PC-3 (cell line): ENCODE measurements at regions not wholly inside any gene's neighbourhood (a gene's known extent, or its start where the extent isn't known, plus 50 kb on each side); places are given as distances from the start of the nearest gene placed in this dataset.

ENCODE experiments used
- ATAC-seq: fragments of 200-7000 bp; cut with Tn5 transposase; 2 replicates; pipeline ENCODE4 v1.9.1; 2020; ENCODE audit warnings: mild to moderate bottlenecking, moderate library complexity
- BruUV-seq: library from RNA; stranded (reverse); fragments of 400-500 nt; replicated peaks from 2 replicates; lab custom pipeline; 2021; lab: Mats Ljungman, UMichigan
- CTCF ChIA-PET: fragments of 300-600 bp; sonication (Branson Sonifier 250); formaldehyde crosslinking; loops from one replicate; lab custom pipeline; 2022; ENCODE audit warnings: antibody characterized with exemption; lab: Charles Lee
- POLR2A ChIA-PET: fragments of 300-600 bp; sonication (Branson Sonifier 250); formaldehyde crosslinking; loops from one replicate; lab custom pipeline; 2022; ENCODE audit warnings: antibody characterized with exemption; ENCODE audit not compliant: unreplicated experiment; lab: Charles Lee
- DNase-seq: peaks from one replicate; pipeline ENCODE4 v3.0.0-alpha.2; 2015
- H2AFZ ChIP-seq: fragments of 300-600 bp; sonication (generic); 2 replicates; pipeline ENCODE4 v1.6.0; 2016; ENCODE audit warnings: antibody characterized with exemption, low read length
- H3F3A ChIP-seq: fragments of 300-600 bp; sonication (generic); one replicate; pipeline ENCODE4 v1.6.0; 2017; ENCODE audit warnings: antibody characterized with exemption, low read length, control low read depth, mild to moderate bottlenecking; ENCODE audit not compliant: unreplicated experiment
- H3K27ac ChIP-seq: fragments of 300-600 bp; sonication (generic); 2 replicates; pipeline ENCODE4 v1.5.1; 2016; ENCODE audit warnings: mild to moderate bottlenecking, low read length
- H3K27me3 ChIP-seq: fragments of 300-600 bp; sonication (generic); 2 replicates; pipeline ENCODE4 v1.6.1; 2016; ENCODE audit warnings: low read length, mixed read lengths
- H3K36me3 ChIP-seq: fragments of 300-600 bp; sonication (generic); 2 replicates; pipeline ENCODE4 v1.6.1; 2016; ENCODE audit warnings: low read depth, mixed run types, low read length, mixed read lengths
- H3K4me1 ChIP-seq: fragments of 300-600 bp; sonication (generic); 2 replicates; pipeline ENCODE4 v1.5.1; 2016; ENCODE audit warnings: low read length; ENCODE audit not compliant: insufficient read depth
- H3K4me2 ChIP-seq: fragments of 300-600 bp; sonication (generic); 2 replicates; pipeline ENCODE4 v1.6.0; 2016; ENCODE audit warnings: low read length
- H3K4me3 ChIP-seq: fragments of 300-600 bp; sonication (generic); 2 replicates; pipeline ENCODE4 v1.5.1; 2016; ENCODE audit warnings: mild to moderate bottlenecking, low read length, mixed read lengths
- H3K79me2 ChIP-seq: fragments of 300-600 bp; sonication (generic); 2 replicates; pipeline ENCODE4 v1.6.1; 2017; ENCODE audit warnings: low read length, mixed read lengths
- H3K9ac ChIP-seq: fragments of 300-600 bp; sonication (generic); 2 replicates; pipeline ENCODE4 v1.6.0; 2016; ENCODE audit warnings: mild to moderate bottlenecking, low read length
- H3K9me2 ChIP-seq: fragments of 300-600 bp; sonication (generic); replicated peaks from 2 replicates; pipeline ENCODE4 v1.6.1; 2016; ENCODE audit warnings: mixed run types, low read length, mixed read lengths
- H3K9me3 ChIP-seq: fragments of 300-600 bp; sonication (generic); 2 replicates; pipeline ENCODE4 v1.6.1; 2016; ENCODE audit warnings: low read length, mixed read lengths
- H4K20me1 ChIP-seq: fragments of 300-600 bp; sonication (generic); 2 replicates; pipeline ENCODE4 v1.6.1; 2016; ENCODE audit warnings: low read length, mixed read lengths
- EZH2 ChIP-seq: fragments of 300-600 bp; sonication (generic); IDR thresholded peaks from one replicate; pipeline ENCODE4 v1.6.1; 2017; ENCODE audit warnings: antibody characterized with exemption, mild to moderate bottlenecking, low read length; ENCODE audit not compliant: unreplicated experiment
- EZH2phosphoT487 ChIP-seq: fragments of 300-600 bp; sonication (generic); IDR thresholded peaks from 2 replicates; pipeline ENCODE4 v1.6.1; 2018; ENCODE audit warnings: mild to moderate bottlenecking, antibody characterized with exemption, low read length, borderline replicate concordance
- intact Hi-C: fragments of 100-400 bp; cut with micrococcal nuclease; formaldehyde crosslinking; loops from 2 replicates; pipeline ENCODE4 v1.9.0; 2023
- TF ChIP-seq, protein P1 (sequence below): fragments of 300-600 bp; sonication (generic); conservative IDR thresholded peaks from 2 replicates; pipeline ENCODE4 v1.5.1; 2017; ENCODE audit warnings: antibody characterized with exemption, low read depth, mild to moderate bottlenecking, low read length

DNA sequence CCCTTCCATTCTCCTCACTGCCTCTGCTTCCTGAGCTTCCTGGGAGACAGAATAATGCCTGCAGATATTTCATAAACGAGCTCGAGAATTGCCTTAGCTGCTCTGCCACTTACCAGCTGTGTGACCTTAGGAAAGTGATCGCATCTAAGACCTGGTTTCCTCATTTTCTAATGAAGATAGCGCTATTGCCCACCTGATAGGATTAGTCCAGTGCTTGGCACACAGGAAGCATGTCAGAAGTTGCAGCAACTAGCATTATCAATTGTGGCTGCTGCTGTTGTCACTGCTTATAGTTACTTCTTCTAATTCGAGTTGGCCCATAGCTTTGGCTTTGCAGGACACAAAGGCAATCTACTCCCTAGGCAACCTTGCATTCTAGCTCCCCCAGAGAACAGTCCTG lies 305.5 kb upstream of the SGK1 start:
- H3K79me2 ChIP-seq, result no peaks in the 10 kb centered on the region
- H3K9me3 ChIP-seq, result no peaks in the 10 kb centered on the region
- no peak overlapping the region for H3K9ac ChIP-seq
- H3K4me3 ChIP-seq, result no peak overlapping the region
- ChIA-PET POLR2A (interaction anchor here (0.6 kb wide), 1 partner anchor 553 kb away, joined by 3 read pairs; no protein-coding TSS in a partner anchor), CTCF (no interaction called here)
- H3K27ac ChIP-seq, result no peak overlapping the region
- intact Hi-C loops, result no loop called here
- H3K4me2 ChIP-seq, result no peak overlapping the region
- no peaks in the 10 kb centered on the region for H3K27me3 ChIP-seq
- H3K4me1 ChIP-seq, result peaks cover 11% of the 10 kb centered on the region
- no peaks in the 10 kb centered on the region for H4K20me1 ChIP-seq
- no peak for ATAC-seq
- no peak overlapping the region for H2AFZ ChIP-seq
- H3K36me3 ChIP-seq, result no peaks in the 10 kb centered on the region
- no TSS peak for BruUV-seq
- H3K9me2 ChIP-seq, result no peaks in the 10 kb centered on the region
- no peaks in the 10 kb centered on the region for H3F3A ChIP-seq
- DNase-seq, result no peak
- TF ChIP-seq EZH2 (no peak), EZH2phosphoT487 (no peak)
- TF ChIP-seq, protein P1, sequence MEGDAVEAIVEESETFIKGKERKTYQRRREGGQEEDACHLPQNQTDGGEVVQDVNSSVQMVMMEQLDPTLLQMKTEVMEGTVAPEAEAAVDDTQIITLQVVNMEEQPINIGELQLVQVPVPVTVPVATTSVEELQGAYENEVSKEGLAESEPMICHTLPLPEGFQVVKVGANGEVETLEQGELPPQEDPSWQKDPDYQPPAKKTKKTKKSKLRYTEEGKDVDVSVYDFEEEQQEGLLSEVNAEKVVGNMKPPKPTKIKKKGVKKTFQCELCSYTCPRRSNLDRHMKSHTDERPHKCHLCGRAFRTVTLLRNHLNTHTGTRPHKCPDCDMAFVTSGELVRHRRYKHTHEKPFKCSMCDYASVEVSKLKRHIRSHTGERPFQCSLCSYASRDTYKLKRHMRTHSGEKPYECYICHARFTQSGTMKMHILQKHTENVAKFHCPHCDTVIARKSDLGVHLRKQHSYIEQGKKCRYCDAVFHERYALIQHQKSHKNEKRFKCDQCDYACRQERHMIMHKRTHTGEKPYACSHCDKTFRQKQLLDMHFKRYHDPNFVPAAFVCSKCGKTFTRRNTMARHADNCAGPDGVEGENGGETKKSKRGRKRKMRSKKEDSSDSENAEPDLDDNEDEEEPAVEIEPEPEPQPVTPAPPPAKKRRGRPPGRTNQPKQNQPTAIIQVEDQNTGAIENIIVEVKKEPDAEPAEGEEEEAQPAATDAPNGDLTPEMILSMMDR, result no peak

DNA sequence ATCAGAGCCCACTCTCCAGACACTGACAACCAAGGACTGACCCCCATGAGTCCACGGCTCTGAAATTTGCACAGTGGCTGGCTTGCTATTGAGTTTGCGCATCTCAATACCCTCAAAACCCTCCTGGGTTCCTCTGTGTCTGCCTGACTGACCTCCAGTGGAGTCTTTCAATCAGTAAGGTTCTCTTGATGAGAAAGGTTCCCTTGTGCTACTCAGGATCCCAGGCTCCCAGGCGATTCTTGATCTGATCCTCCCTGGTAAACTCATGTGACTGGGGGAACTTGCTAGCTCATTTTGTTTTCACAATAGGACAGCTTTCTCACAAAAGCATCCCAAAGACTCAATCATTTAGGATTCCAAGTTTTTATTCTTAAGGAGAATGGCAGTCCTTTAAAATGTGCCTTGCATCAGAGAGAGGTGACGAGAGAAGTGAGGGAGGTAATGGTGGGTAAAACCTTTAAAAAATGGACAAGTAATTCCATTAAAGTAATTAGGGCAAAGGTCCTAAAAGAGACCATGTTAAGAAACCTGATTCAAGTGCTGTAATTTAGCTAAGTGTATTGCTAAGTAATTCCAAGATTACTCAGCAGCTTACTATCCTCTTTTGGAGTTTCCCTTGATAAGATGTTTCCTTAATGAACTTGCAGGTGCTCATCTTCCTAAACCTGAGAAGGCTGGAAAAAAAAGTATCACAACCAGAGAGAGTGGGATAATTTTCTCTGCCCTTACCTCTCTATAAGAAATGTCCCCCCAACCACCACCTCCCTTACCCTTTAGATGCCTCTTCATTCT lies 304.7 kb upstream of the SGK1 start:
- Histone ChIP-seq H3K9ac (no peak overlapping the region), H3K9me3 (no peaks in the 10 kb centered on the region), H3K4me1 (peaks cover 11% of the 10 kb centered on the region), H3K27me3 (no peaks in the 10 kb centered on the region), H3K4me2 (peak overlapping the region; percentile 13), H3K4me3 (no peak overlapping the region), H3K9me2 (no peaks in the 10 kb centered on the region), H4K20me1 (no peaks in the 10 kb centered on the region), H3F3A (no peaks in the 10 kb centered on the region), H3K27ac (no peak overlapping the region), H3K36me3 (no peaks in the 10 kb centered on the region), H3K79me2 (no peaks in the 10 kb centered on the region), H2AFZ (no peak overlapping the region)
- TF ChIP-seq EZH2 (no peak), EZH2phosphoT487 (no peak)
- TF ChIP-seq, protein P1, result no peak
- intact Hi-C loops, result no loop called here
- ChIA-PET CTCF (no interaction called here), POLR2A (no interaction called here)
- ATAC-seq (no peak), DNase-seq (no peak)
- no TSS peak for BruUV-seq

DNA sequence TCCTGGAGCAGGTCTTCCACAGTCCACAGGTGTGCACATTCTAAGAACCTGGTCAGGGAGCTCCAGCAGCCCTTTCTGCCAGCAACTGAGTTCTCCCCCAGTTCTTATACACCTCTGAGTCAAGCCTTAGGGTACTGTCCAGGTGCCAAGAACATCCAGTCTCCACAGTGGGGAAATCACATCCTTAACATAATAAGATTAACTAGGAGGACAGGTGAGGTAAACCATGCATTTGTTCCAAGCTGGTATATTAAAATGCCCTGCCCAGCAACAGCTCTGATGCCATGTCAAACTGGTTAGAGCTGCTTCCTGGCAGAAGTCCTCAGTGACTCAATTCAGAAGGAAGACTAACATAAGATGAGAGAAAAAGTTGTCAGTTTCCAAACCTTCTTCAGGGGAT lies 303.9 kb upstream of the SGK1 start:
- Histone ChIP-seq H3F3A (no peaks in the 10 kb centered on the region), H3K27me3 (no peaks in the 10 kb centered on the region), H3K27ac (no peak overlapping the region), H3K9me3 (no peaks in the 10 kb centered on the region), H3K4me3 (no peak overlapping the region), H2AFZ (no peak overlapping the region), H3K9me2 (no peaks in the 10 kb centered on the region), H3K36me3 (no peaks in the 10 kb centered on the region), H3K79me2 (no peaks in the 10 kb centered on the region), H3K4me2 (peak overlapping the region; percentile 13), H3K4me1 (peaks cover 11% of the 10 kb centered on the region), H3K9ac (no peak overlapping the region), H4K20me1 (no peaks in the 10 kb centered on the region)
- peak; percentile 55 for DNase-seq
- CTCF ChIA-PET, result interaction anchor here (0.5 kb wide), 1 partner anchor 304 kb away, joined by 4 read pairs; the partner anchor contains the start of gene SGK1
- ATAC-seq, result peak; percentile 40
- TF ChIP-seq EZH2phosphoT487, result no peak
- TF ChIP-seq, protein P1, result no peak
- TF ChIP-seq EZH2, result no peak
- BruUV-seq, result no TSS peak
- POLR2A ChIA-PET, result no interaction called here
- intact Hi-C loops, result no loop called here
